HepG2 (cell line): ENCODE measurements at regions not wholly inside any gene's neighbourhood (a gene's known extent, or its start where the extent isn't known, plus 50 kb on each side); places are given as distances from the start of the nearest gene placed in this dataset.

ENCODE experiments used
- AHDC1 ChIP-seq: sonication (generic); formaldehyde crosslinking; IDR thresholded peaks from 2 replicates; pipeline ENCODE4 v1.5.1; 2020; ENCODE audit warnings: mild to moderate bottlenecking, missing genetic modification reagents, borderline replicate concordance
- E2F5 ChIP-seq: sonication (generic); formaldehyde crosslinking; conservative IDR thresholded peaks from 2 replicates; pipeline ENCODE4 v1.4.0; 2020; ENCODE audit warnings: missing genetic modification reagents
- FOXK1 ChIP-seq: sonication (generic); formaldehyde crosslinking; IDR thresholded peaks from 2 replicates; pipeline ENCODE4 v1.4.0; 2020; ENCODE audit warnings: low read depth, missing genetic modification reagents, borderline replicate concordance
- FOXM1 ChIP-seq: sonication (generic); formaldehyde crosslinking; IDR thresholded peaks from 2 replicates; pipeline ENCODE4 v1.5.0; 2020; ENCODE audit warnings: missing genetic modification reagents
- GABPB1 ChIP-seq: IDR thresholded peaks from 2 replicates; pipeline ENCODE4 v1.6.1; 2016; ENCODE audit warnings: mild to moderate bottlenecking, missing genetic modification reagents, moderate library complexity, missing compliant biosample characterization
- GATAD2A ChIP-seq: IDR thresholded peaks from 2 replicates; pipeline ENCODE4 v1.6.1; 2016
- GPN1 ChIP-seq: sonication (generic); formaldehyde crosslinking; IDR thresholded peaks from 2 replicates; pipeline ENCODE4 v1.5.1; 2020; ENCODE audit warnings: missing genetic modification reagents, borderline replicate concordance
- KAT7 ChIP-seq: IDR thresholded peaks from 2 replicates; pipeline ENCODE4 v1.6.1; 2018; ENCODE audit warnings: borderline replicate concordance, missing compliant biosample characterization
- MATR3 ChIP-seq: sonication (generic); formaldehyde crosslinking; IDR thresholded peaks from 2 replicates; pipeline ENCODE4 v1.4.0; 2020; ENCODE audit warnings: missing genetic modification reagents
- MNT ChIP-seq: fragments of 450-650 bp; IDR thresholded peaks from 2 replicates; pipeline ENCODE4 v1.6.1; 2016
- NFRKB ChIP-seq: fragments of 450-650 bp; IDR thresholded peaks from 2 replicates; pipeline ENCODE4 v1.6.1; 2017
- POGZ ChIP-seq: sonication (generic); formaldehyde crosslinking; IDR thresholded peaks from 2 replicates; pipeline ENCODE4 v1.4.0; 2020; ENCODE audit warnings: mild to moderate bottlenecking, missing genetic modification reagents
- TBP ChIP-seq: sonication (generic); formaldehyde crosslinking; IDR thresholded peaks from 2 replicates; pipeline ENCODE4 v1.5.0; 2020; ENCODE audit warnings: missing genetic modification reagents
- ZMYM4 ChIP-seq: sonication (generic); formaldehyde crosslinking; IDR thresholded peaks from 2 replicates; pipeline ENCODE4 v1.8.1; 2023; ENCODE audit warnings: mild to moderate bottlenecking, missing genetic modification reagents
- ZNF20 ChIP-seq: sonication (generic); formaldehyde crosslinking; IDR thresholded peaks from 2 replicates; pipeline ENCODE4 v1.4.0; 2020; ENCODE audit warnings: mild to moderate bottlenecking, moderate library complexity, missing genetic modification reagents
- ZNF230 ChIP-seq: sonication (generic); formaldehyde crosslinking; IDR thresholded peaks from 2 replicates; pipeline ENCODE4 v1.4.0; 2020; ENCODE audit warnings: mild to moderate bottlenecking, missing genetic modification reagents
- ZNF331 ChIP-seq: sonication (generic); formaldehyde crosslinking; IDR thresholded peaks from 2 replicates; pipeline ENCODE4 v1.4.0; 2020; ENCODE audit warnings: missing genetic modification reagents
- ZNF547 ChIP-seq: sonication (generic); formaldehyde crosslinking; IDR thresholded peaks from 2 replicates; pipeline ENCODE4 v1.5.1; 2020; ENCODE audit warnings: mild to moderate bottlenecking, missing genetic modification reagents

GRCh38 chr7:47153058-47153457 lies 428.9 kb downstream of the TNS3 start (continued):
- TF ChIP-seq KAT7: no peak
- TF ChIP-seq ZNF547: no peak
- no peak for TF ChIP-seq GPN1 (CRISPR knock-in tag)
- TF ChIP-seq ZNF20 (CRISPR knock-in tag): no peak
- no peak for TF ChIP-seq NFRKB
- TF ChIP-seq POGZ: peak; percentile 50; the same call in 1 of the 2 replicates
- TF ChIP-seq TBP (CRISPR knock-in tag): no peak
- TF ChIP-seq FOXM1 (CRISPR knock-in tag): no peak
- peak; percentile 44; the same call in 1 of the 2 replicates for TF ChIP-seq AHDC1
- TF ChIP-seq ZNF230 (CRISPR knock-in tag): no peak
- no peak for TF ChIP-seq E2F5 (CRISPR knock-in tag)
- peak; percentile 41; the same call in 1 of the 2 replicates for TF ChIP-seq FOXK1
- TF ChIP-seq GABPB1 (CRISPR knock-in tag): no peak
- no peak; the same call in 1 of the 2 replicates for TF ChIP-seq ZMYM4 (CRISPR knock-in tag)
- TF ChIP-seq MNT: no peak
- TF ChIP-seq ZNF331 (CRISPR knock-in tag): 0 out of 2 replicates have a peak, but pooled peaks have one; percentile 20
- TF ChIP-seq GATAD2A (CRISPR knock-in tag): peak; percentile 32; the same call in 1 of the 2 replicates
- TF ChIP-seq MATR3 (CRISPR knock-in tag): no peak
- TF ChIP-seq, all 625 proteins: peak for 23
